ENCODE measurements at regions not wholly inside any gene's neighbourhood (a gene's known extent, or its start where the extent isn't known, plus 50 kb on each side); places are given as distances from the start of the nearest gene placed in this dataset.

DNA sequence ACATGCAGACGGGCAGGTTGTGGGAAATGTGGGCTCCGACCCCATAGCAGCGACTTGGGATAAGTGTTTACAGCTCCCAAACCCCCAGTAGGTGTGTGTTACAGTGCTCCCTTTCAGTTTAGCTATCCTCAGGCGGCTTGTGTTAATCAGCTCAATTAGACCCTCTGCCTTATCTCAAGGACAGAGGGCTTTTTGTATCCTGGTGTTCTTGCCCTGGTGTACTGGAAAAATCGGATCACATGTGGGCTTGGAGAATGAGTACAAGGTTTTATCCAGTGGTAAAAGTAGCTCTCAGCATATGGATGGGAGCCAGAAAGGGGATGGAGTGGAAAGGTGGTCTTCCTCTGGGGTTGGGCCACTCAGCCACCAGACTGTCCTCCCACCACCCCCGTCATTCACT, 264.7 kb upstream of the SYT4 start:
- TF ChIP-seq, protein P1, sequence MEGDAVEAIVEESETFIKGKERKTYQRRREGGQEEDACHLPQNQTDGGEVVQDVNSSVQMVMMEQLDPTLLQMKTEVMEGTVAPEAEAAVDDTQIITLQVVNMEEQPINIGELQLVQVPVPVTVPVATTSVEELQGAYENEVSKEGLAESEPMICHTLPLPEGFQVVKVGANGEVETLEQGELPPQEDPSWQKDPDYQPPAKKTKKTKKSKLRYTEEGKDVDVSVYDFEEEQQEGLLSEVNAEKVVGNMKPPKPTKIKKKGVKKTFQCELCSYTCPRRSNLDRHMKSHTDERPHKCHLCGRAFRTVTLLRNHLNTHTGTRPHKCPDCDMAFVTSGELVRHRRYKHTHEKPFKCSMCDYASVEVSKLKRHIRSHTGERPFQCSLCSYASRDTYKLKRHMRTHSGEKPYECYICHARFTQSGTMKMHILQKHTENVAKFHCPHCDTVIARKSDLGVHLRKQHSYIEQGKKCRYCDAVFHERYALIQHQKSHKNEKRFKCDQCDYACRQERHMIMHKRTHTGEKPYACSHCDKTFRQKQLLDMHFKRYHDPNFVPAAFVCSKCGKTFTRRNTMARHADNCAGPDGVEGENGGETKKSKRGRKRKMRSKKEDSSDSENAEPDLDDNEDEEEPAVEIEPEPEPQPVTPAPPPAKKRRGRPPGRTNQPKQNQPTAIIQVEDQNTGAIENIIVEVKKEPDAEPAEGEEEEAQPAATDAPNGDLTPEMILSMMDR (IDR thresholded peaks at IDR 0.05), result no peak
- no peak for TF ChIP-seq EZH2phosphoT487 (IDR thresholded peaks at IDR 0.05)
- no peak for TF ChIP-seq EZH2 (IDR thresholded peaks at IDR 0.05)

Data from neural progenitor cell (in vitro differentiated cells).